ENCODE measurements at regions not wholly inside any gene's neighbourhood (a gene's known extent, or its start where the extent isn't known, plus 50 kb on each side); places are given as distances from the start of the nearest gene placed in this dataset.

DNA sequence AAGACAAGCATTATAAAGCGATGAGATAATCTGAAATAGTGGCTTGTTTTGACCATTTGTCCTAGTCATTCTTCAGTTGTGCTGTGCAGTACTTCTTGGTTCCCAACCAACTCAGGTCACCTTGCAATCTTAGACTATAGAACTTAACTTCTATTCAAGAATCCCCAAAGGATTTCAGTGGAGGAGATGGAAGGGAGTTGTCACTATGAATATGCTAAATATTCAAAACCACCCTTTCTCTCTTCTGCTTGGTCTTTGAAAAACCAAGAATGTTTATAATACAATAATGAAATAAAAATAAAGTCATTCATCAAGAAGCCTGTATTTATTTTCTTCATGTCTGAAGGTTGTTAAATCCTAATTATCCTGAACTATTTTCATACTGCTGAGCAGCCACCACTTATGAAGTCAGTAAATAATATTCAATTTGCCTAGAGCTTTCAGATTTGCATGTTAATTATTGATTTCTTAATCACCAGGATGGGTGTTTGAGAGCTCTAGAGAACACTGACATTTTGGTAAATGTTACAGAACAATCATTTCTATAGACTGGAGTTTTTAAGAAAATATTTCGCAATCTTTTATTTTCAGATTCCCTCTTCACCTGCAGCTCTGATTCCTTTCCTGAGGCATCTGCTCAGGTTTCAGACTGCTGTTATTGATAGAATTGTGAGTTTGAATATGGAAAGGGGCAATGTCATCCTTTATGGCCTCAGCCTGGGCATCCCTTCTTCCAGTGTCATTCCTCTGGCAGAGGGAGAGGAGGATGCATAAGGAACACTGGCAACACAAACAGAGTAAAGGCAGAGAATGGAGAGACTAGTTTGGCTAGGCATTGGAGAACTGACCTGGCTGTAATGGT lies 91.5 kb upstream of the USP47 start:
- TF ChIP-seq EZH2phosphoT487 (IDR thresholded peaks at IDR 0.05; ENCODE audit: low read depth, severe bottlenecking, unreplicated experiment): no peak
- H4K20me1 ChIP-seq (ENCODE audit: insufficient read depth, poor library complexity, severe bottlenecking): no peaks in the 10 kb centered on the region
- no peaks in the 10 kb centered on the region for H3K27me3 ChIP-seq
- no peaks in the 10 kb centered on the region for H3K79me2 ChIP-seq
- no peak overlapping the region for H3K4me3 ChIP-seq
- H3K4me2 ChIP-seq: no peak overlapping the region
- no peaks in the 10 kb centered on the region for H3K9me3 ChIP-seq (ENCODE audit: low read depth)
- no peaks in the 10 kb centered on the region for H3K4me1 ChIP-seq (ENCODE audit: insufficient read depth)
- H2AFZ ChIP-seq: no peak overlapping the region
- WGBS (ENCODE audit: low lambda C conversion rate, missing lambda C conversion rate): 96% methylated on average over 2 of the region's 2 CpGs
- H3K36me3 ChIP-seq (replicated peaks; ENCODE audit: insufficient read depth, low read depth): no peaks in the 10 kb centered on the region
- no peak overlapping the region for H3K27ac ChIP-seq
- H3K9me2 ChIP-seq (replicated peaks; ENCODE audit: insufficient read depth): no peaks in the 10 kb centered on the region
- no peak for DNase-seq (ENCODE audit: low spot score)

DNA sequence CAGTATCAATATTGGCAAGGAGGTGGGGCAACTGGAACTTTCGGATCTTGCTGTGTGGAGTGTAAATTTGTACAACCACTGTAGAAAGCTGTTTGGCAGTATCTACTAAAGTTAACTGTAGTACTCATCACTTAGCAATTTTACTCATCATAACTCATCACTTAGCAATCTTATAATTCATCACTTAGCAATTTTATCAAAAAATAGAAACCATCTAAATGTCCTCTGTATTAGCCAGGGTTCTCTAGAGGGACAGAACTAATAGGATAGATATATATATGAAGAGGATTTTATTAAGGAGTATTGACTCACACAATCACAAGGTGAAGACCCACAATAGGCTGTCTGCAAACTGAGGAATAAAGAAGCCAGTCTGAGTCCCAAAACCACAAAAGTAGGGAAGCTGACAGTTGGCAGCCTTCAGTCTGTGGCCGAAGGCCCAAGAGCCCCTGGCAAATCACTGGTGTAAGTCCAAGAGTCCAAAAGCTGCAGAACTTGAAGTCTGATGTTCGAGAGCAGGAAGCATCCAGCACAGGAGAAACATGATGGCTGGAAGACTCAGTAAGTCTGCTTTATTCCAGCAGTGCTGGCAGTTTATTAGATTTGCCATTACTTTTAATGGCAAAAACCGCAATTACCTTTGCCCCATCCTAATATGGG lies 92.9 kb upstream of the USP47 start:
- WGBS (ENCODE audit: low lambda C conversion rate, missing lambda C conversion rate): 88% methylated on average over 4 of the region's 4 CpGs
- TF ChIP-seq, protein P1, sequence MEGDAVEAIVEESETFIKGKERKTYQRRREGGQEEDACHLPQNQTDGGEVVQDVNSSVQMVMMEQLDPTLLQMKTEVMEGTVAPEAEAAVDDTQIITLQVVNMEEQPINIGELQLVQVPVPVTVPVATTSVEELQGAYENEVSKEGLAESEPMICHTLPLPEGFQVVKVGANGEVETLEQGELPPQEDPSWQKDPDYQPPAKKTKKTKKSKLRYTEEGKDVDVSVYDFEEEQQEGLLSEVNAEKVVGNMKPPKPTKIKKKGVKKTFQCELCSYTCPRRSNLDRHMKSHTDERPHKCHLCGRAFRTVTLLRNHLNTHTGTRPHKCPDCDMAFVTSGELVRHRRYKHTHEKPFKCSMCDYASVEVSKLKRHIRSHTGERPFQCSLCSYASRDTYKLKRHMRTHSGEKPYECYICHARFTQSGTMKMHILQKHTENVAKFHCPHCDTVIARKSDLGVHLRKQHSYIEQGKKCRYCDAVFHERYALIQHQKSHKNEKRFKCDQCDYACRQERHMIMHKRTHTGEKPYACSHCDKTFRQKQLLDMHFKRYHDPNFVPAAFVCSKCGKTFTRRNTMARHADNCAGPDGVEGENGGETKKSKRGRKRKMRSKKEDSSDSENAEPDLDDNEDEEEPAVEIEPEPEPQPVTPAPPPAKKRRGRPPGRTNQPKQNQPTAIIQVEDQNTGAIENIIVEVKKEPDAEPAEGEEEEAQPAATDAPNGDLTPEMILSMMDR (IDR thresholded peaks at IDR 0.05; ENCODE audit: poor library complexity): no peak
- TF ChIP-seq EZH2phosphoT487 (IDR thresholded peaks at IDR 0.05; ENCODE audit: low read depth, severe bottlenecking, unreplicated experiment) (no peak), EZH2 (IDR thresholded peaks at IDR 0.05; ENCODE audit: borderline replicate concordance) (no peak)
- H3K4me3 ChIP-seq: no peak overlapping the region

DNA sequence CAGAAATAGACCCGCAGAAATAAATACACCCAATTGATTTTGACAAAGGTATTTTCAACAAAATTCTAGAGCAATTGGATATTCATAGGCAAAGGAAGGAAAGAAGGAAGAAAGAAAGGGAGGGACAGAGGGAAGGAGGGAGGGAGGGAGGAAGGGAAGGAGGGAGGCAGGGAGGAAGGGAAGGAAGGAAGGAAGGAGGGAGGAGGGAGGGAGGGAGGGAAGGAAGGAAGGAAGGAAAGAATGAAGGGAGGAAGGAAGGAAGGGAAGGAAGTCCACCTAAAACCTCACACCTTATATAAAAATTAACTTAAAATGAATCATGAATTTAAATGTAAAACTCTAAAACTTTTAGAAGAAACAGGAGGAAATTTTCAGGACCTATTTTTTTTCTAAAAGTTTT lies 94.2 kb upstream of the USP47 start:
- H3K27me3 ChIP-seq: no peaks in the 10 kb centered on the region
- DNase-seq (ENCODE audit: low spot score): no peak
- no peak overlapping the region for H3K4me2 ChIP-seq
- no peak overlapping the region for H2AFZ ChIP-seq
- no peaks in the 10 kb centered on the region for H3K9me3 ChIP-seq (ENCODE audit: low read depth)
- H3K27ac ChIP-seq: no peak overlapping the region
- H3K4me3 ChIP-seq: no peak overlapping the region
- H4K20me1 ChIP-seq (ENCODE audit: insufficient read depth, poor library complexity, severe bottlenecking): no peaks in the 10 kb centered on the region
- H3K79me2 ChIP-seq: no peaks in the 10 kb centered on the region
- TF ChIP-seq EZH2 (IDR thresholded peaks at IDR 0.05; ENCODE audit: borderline replicate concordance) (no peak), EZH2phosphoT487 (IDR thresholded peaks at IDR 0.05; ENCODE audit: low read depth, severe bottlenecking, unreplicated experiment) (no peak)
- TF ChIP-seq, protein P1 (IDR thresholded peaks at IDR 0.05; ENCODE audit: poor library complexity): no peak
- H3K4me1 ChIP-seq (ENCODE audit: insufficient read depth): no peaks in the 10 kb centered on the region
- H3K9me2 ChIP-seq (replicated peaks; ENCODE audit: insufficient read depth): no peaks in the 10 kb centered on the region
- H3K36me3 ChIP-seq (replicated peaks; ENCODE audit: insufficient read depth, low read depth): no peaks in the 10 kb centered on the region
- WGBS (ENCODE audit: low lambda C conversion rate, missing lambda C conversion rate): 97% methylated on average over 1 of the region's 1 CpG

More for the DNA sequence above, 92.9 kb upstream of the USP47 start:
- Histone ChIP-seq H4K20me1 (ENCODE audit: insufficient read depth, poor library complexity, severe bottlenecking) (no peaks in the 10 kb centered on the region), H3K4me1 (ENCODE audit: insufficient read depth) (no peaks in the 10 kb centered on the region), H2AFZ (no peak overlapping the region), H3K79me2 (no peaks in the 10 kb centered on the region), H3K36me3 (replicated peaks; ENCODE audit: insufficient read depth, low read depth) (no peaks in the 10 kb centered on the region), H3K27ac (no peak overlapping the region), H3K9me2 (replicated peaks; ENCODE audit: insufficient read depth) (no peaks in the 10 kb centered on the region), H3K9me3 (ENCODE audit: low read depth) (no peaks in the 10 kb centered on the region), H3K4me2 (no peak overlapping the region), H3K27me3 (no peaks in the 10 kb centered on the region)
- DNase-seq (ENCODE audit: low spot score): no peak

- H3K9me3 ChIP-seq (ENCODE audit: low read depth): no peaks in the 10 kb centered on the region
- no peak overlapping the region for H2AFZ ChIP-seq
- no peak overlapping the region for H3K27ac ChIP-seq
- TF ChIP-seq EZH2phosphoT487 (IDR thresholded peaks at IDR 0.05; ENCODE audit: low read depth, severe bottlenecking, unreplicated experiment): no peak
- TF ChIP-seq, protein P1 (IDR thresholded peaks at IDR 0.05; ENCODE audit: poor library complexity): no peak
- no peak for TF ChIP-seq EZH2 (IDR thresholded peaks at IDR 0.05; ENCODE audit: borderline replicate concordance)
- H4K20me1 ChIP-seq (ENCODE audit: insufficient read depth, poor library complexity, severe bottlenecking): no peaks in the 10 kb centered on the region
- H3K9me2 ChIP-seq (replicated peaks; ENCODE audit: insufficient read depth): no peaks in the 10 kb centered on the region
- no peaks in the 10 kb centered on the region for H3K79me2 ChIP-seq
- no peak overlapping the region for H3K4me2 ChIP-seq
- no peaks in the 10 kb centered on the region for H3K4me1 ChIP-seq (ENCODE audit: insufficient read depth)
- H3K27me3 ChIP-seq: no peaks in the 10 kb centered on the region
- no peaks in the 10 kb centered on the region for H3K36me3 ChIP-seq (replicated peaks; ENCODE audit: insufficient read depth, low read depth)
- no peak for DNase-seq (ENCODE audit: low spot score)
- no peak overlapping the region for H3K4me3 ChIP-seq
- 92% methylated on average over 1 of the region's 1 CpG for WGBS (ENCODE audit: low lambda C conversion rate, missing lambda C conversion rate)
These were observed 95.3 kb upstream of the USP47 start for GRCh38 chr11:11746449-11746848.

All from hepatocyte (in vitro differentiated cells).